ENCODE measurements at regions not wholly inside any gene's neighbourhood (a gene's known extent, or its start where the extent isn't known, plus 50 kb on each side); places are given as distances from the start of the nearest gene placed in this dataset.
"Not testable (repeated sequence)": the region's sequence is repeated elsewhere in the genome, so short reads cannot be mapped to it uniquely, and the experiment has no call there.

DNA sequence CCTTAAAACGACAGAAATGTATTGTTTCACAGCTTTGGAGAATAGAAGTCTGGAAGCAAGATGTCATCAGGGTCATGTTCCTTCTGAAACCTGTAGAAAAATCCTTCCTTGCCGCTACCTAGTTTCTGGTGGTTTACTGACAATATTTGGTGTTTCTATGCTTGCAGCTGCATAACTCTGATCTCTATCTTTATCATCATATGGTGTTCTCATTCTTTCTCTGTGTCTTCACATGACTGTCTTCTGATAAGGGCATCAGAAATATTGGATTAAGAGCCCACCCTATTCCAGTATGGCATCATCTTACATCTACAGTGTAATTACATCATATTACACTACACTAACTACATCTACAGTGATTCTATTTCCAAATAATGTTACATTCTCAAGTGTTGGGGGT, 148.0 kb downstream of the MANEA start:
- no peak overlapping the region for H3K4me3 ChIP-seq (ENCODE audit: low read depth, low read length)
- TF ChIP-seq, protein P1, sequence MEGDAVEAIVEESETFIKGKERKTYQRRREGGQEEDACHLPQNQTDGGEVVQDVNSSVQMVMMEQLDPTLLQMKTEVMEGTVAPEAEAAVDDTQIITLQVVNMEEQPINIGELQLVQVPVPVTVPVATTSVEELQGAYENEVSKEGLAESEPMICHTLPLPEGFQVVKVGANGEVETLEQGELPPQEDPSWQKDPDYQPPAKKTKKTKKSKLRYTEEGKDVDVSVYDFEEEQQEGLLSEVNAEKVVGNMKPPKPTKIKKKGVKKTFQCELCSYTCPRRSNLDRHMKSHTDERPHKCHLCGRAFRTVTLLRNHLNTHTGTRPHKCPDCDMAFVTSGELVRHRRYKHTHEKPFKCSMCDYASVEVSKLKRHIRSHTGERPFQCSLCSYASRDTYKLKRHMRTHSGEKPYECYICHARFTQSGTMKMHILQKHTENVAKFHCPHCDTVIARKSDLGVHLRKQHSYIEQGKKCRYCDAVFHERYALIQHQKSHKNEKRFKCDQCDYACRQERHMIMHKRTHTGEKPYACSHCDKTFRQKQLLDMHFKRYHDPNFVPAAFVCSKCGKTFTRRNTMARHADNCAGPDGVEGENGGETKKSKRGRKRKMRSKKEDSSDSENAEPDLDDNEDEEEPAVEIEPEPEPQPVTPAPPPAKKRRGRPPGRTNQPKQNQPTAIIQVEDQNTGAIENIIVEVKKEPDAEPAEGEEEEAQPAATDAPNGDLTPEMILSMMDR (conservative IDR thresholded peaks at IDR 0.05; ENCODE audit: low read depth, low read length), result no peak
- DNase-seq (ENCODE audit: low read depth), result no peak

GRCh38 chr6:95740157-95740556, 162.8 kb downstream of the MANEA start:
- DNase-seq (ENCODE audit: low read depth), result no peak
- no peak overlapping the region for H3K4me3 ChIP-seq (ENCODE audit: low read depth, low read length)
- TF ChIP-seq, protein P1 (conservative IDR thresholded peaks at IDR 0.05; ENCODE audit: low read depth, low read length), result no peak

GRCh38 chr6:95741045-95741444, 163.7 kb downstream of the MANEA start:
- DNase-seq (ENCODE audit: low read depth), result no peak
- no peak overlapping the region for H3K4me3 ChIP-seq (ENCODE audit: low read depth, low read length)
- TF ChIP-seq, protein P1 (conservative IDR thresholded peaks at IDR 0.05; ENCODE audit: low read depth, low read length), result no peak

- no peak overlapping the region for H3K4me3 ChIP-seq (ENCODE audit: low read depth, low read length)
- TF ChIP-seq, protein P1 (conservative IDR thresholded peaks at IDR 0.05; ENCODE audit: low read depth, low read length), result no peak
- no peak for DNase-seq (ENCODE audit: low read depth)
Observed at GRCh38 chr6:95742767-95743289, 165.5 kb downstream of the MANEA start.

DNA sequence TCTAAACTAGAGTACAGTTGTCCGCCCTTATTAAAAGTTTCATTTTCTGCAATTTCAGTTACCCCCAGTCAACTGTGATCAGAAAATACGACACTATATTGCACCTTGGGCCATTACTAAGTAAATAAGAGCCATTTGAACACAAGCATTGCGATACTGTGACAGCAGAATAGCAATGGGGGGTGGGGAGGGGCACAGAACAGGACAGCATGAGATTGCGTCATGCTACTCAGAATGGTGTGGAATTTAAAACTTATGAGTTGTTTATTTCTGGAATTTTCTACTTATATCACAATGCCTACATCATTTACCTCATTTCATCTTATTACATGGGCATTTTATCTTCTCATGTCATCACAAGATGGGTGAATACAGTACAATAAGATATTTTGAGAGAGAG, 166.3 kb downstream of the MANEA start:
- no peak overlapping the region for H3K4me3 ChIP-seq (ENCODE audit: low read depth, low read length)
- DNase-seq (ENCODE audit: low read depth), result no peak
- TF ChIP-seq, protein P1 (conservative IDR thresholded peaks at IDR 0.05; ENCODE audit: low read depth, low read length), result no peak

- H3K4me3 ChIP-seq (ENCODE audit: low read depth, low read length); DNase-seq (ENCODE audit: low read depth): not testable (repeated sequence)
Observed at GRCh38 chr6:95758236-95759069, 181.1 kb downstream of the MANEA start.

GRCh38 chr6:95767897-95768463, 190.6 kb downstream of the MANEA start:
- no peak overlapping the region for H3K4me3 ChIP-seq (ENCODE audit: low read depth, low read length)
- DNase-seq (ENCODE audit: low read depth), result no peak
- TF ChIP-seq, protein P1 (conservative IDR thresholded peaks at IDR 0.05; ENCODE audit: low read depth, low read length), result no peak
